Activated CD4-positive, alpha-beta T cell treated with anti-CD3 and anti-CD28 coated beads, Interleukin-2, amount 50 U/mL, for 48 hours (primary cell): ENCODE measurements at regions not wholly inside any gene's neighbourhood (a gene's known extent, or its start where the extent isn't known, plus 50 kb on each side); places are given as distances from the start of the nearest gene placed in this dataset.
"Not testable (repeated sequence)": the region's sequence is repeated elsewhere in the genome, so short reads cannot be mapped to it uniquely, and the experiment has no call there.

Source experiments
- DNase-seq, 2 experiments: peaks; one replicate each; pipeline ENCODE4 v3.0.0-alpha.2; 2020

GRCh38 chr7:120163449-120163848 lies 109.5 kb upstream of the KCND2 start:
- no peak for DNase-seq

- no peak for DNase-seq
These were observed 107.7 kb upstream of the KCND2 start for GRCh38 chr7:120165227-120165626.

GRCh38 chr7:120168066-120168465 lies 104.9 kb upstream of the KCND2 start:
- DNase-seq = no peak

GRCh38 chr7:120169996-120170783 lies 102.8 kb upstream of the KCND2 start:
- DNase-seq = no peak

- no peak for DNase-seq
These were observed 102.1 kb upstream of the KCND2 start for GRCh38 chr7:120170834-120171233.

GRCh38 chr7:120171406-120171805 lies 101.6 kb upstream of the KCND2 start:
- no peak for DNase-seq

- DNase-seq = no peak
These were observed 92.8 kb upstream of the KCND2 start for GRCh38 chr7:120180221-120180620.

GRCh38 chr7:120181499-120181898 lies 91.5 kb upstream of the KCND2 start:
- DNase-seq = no peak

- no peak for DNase-seq
These were observed 88.1 kb upstream of the KCND2 start for GRCh38 chr7:120184866-120185265.

GRCh38 chr7:120185940-120186682 lies 86.9 kb upstream of the KCND2 start:
- DNase-seq = no peak

GRCh38 chr7:120186688-120187087 lies 86.3 kb upstream of the KCND2 start:
- DNase-seq = no peak

- no peak for DNase-seq
These were observed 83.4 kb upstream of the KCND2 start for GRCh38 chr7:120189623-120190022.

GRCh38 chr7:120190109-120190508 lies 82.9 kb upstream of the KCND2 start:
- no peak for DNase-seq

- no peak for DNase-seq
These were observed 82.4 kb upstream of the KCND2 start for GRCh38 chr7:120190566-120190965.

- not testable (repeated sequence) for DNase-seq
These were observed 81.6 kb upstream of the KCND2 start for GRCh38 chr7:120191423-120191822.

GRCh38 chr7:120201290-120201689 lies 71.7 kb upstream of the KCND2 start:
- DNase-seq = no peak

GRCh38 chr7:120205101-120205500 lies 67.9 kb upstream of the KCND2 start:
- no peak for DNase-seq

- no peak for DNase-seq
These were observed 65.9 kb upstream of the KCND2 start for GRCh38 chr7:120207037-120207436.

- DNase-seq = no peak
These were observed 57.3 kb upstream of the KCND2 start for GRCh38 chr7:120215654-120216053.

GRCh38 chr7:120216947-120217346 lies 56.0 kb upstream of the KCND2 start:
- no peak for DNase-seq

GRCh38 chr7:120218712-120219111 lies 54.3 kb upstream of the KCND2 start:
- no peak for DNase-seq

GRCh38 chr7:120221666-120222065 lies 51.3 kb upstream of the KCND2 start:
- no peak for DNase-seq
